Amniotic stem cell (primary cell): ENCODE measurements at regions not wholly inside any gene's neighbourhood (a gene's known extent, or its start where the extent isn't known, plus 50 kb on each side); places are given as distances from the start of the nearest gene placed in this dataset.
A peak's percentile ranks its signal among the peaks of the same experiment; 100 is the strongest.
"Not testable (repeated sequence)": the region's sequence is repeated elsewhere in the genome, so short reads cannot be mapped to it uniquely, and the experiment has no call there.

Source experiments
- DNase-seq: peaks from one replicate; lab custom pipeline; 2025; lab: John Stamatoyannopoulos, UW

GRCh38 chr9:714675-715074 lies 126.8 kb upstream of the DMRT1 start:
- no peak for DNase-seq

GRCh38 chr9:715300-715699 lies 126.2 kb upstream of the DMRT1 start:
- DNase-seq, result no peak

- no peak for DNase-seq
Measured at GRCh38 chr9:715743-716400, 125.6 kb upstream of the DMRT1 start.

DNA sequence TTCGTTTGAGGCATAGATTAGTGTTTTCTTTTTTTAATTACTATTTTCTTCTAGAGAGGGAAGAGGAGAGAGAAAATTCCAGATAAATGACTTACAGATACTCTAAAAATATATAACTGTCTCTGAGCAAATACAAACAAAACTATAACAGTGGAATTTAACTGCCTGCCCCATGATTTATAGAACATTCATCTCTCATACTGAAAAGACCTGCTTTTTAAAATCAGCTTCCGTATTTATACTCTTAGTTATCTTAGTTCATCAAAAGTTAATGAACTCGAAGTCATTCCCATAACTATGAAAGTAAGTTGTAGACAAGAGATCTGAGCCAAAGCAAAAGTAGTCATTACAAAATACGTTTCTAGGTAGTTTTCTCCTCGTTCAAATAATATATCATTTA lies 123.8 kb upstream of the DMRT1 start:
- DNase-seq, result no peak

DNA sequence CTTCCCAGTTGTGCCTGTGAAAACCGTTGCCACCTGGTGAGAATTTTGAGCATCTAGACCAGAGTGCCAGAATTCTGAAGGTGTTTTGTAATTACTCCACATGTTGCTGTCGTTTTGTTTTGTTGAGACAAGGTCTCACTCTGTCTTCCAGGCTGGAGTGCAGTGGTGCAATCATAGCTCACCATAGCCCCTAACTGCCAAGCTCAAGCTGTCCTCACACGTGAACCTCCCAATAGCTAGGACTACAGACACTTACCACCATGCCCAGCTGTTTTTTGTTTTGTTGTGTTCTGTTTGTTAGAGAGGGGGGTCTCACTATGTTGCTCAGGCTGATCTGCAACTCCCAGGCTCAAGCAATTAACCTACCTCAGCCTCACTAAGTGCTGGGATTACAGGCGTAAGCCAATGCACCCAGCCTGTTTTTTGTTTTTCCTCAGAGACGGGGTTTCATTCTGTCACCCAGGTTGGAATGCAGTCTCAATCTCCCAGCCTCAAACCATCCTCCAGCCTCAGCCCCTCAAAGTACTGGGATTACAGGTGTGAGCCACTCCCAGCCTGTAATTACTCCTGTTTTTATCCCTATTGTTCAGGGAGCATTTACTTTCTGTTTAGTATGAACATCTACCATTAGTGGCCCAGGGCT lies 121.1 kb upstream of the DMRT1 start:
- no peak for DNase-seq

- DNase-seq, result no peak
Measured at GRCh38 chr9:722388-722980, 119.0 kb upstream of the DMRT1 start.

DNA sequence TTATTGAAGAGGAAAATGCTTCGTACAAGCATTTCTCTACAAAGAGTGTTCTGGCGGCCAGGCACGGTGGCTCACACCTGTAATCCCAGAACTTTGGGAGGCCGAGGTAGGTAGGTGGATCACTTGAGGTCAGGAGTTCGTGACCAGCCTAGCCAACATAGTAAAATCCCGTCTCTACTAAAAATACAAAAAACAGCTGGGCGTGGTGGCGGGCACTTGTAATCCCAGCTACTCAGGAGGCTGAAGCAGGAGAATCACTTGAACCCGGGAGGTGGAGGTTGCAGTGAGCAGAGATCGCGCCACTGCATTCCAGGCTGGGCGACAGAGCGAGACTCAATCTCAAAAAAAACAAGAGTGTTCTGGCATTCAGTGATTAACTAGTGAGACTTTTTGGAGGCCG lies 117.0 kb upstream of the DMRT1 start:
- not testable (repeated sequence) for DNase-seq

DNA sequence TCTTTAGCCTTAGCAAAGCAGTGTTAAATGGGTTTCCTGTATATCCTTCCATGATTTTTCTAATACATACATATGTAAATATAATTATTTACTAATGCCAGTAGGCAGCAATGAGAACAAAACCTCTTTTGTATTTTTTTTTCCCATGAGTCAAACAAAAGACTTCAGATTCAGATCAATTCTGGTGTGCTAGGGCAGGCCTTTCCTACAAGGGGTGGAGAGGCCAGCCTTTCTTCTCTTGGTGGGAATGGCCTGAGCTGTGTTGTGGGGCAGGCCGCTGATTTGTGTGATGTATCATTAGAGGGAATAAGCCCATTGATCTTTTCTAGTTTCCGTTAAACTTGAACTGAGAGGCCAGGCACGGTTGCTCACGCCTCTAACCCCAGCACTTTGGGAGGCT lies 115.5 kb upstream of the DMRT1 start:
- no peak for DNase-seq

GRCh38 chr9:727767-728166 lies 113.7 kb upstream of the DMRT1 start:
- DNase-seq, result no peak

- DNase-seq, result no peak
Measured at GRCh38 chr9:728535-728934, 113.0 kb upstream of the DMRT1 start.

- DNase-seq, result no peak
Measured at GRCh38 chr9:731474-731873, 110.0 kb upstream of the DMRT1 start.

GRCh38 chr9:734831-735511 lies 106.5 kb upstream of the DMRT1 start:
- peak; percentile 83 for DNase-seq

GRCh38 chr9:737400-738120 lies 103.9 kb upstream of the DMRT1 start:
- no peak for DNase-seq

GRCh38 chr9:738209-738915 lies 103.1 kb upstream of the DMRT1 start:
- peak; percentile 79 for DNase-seq

DNA sequence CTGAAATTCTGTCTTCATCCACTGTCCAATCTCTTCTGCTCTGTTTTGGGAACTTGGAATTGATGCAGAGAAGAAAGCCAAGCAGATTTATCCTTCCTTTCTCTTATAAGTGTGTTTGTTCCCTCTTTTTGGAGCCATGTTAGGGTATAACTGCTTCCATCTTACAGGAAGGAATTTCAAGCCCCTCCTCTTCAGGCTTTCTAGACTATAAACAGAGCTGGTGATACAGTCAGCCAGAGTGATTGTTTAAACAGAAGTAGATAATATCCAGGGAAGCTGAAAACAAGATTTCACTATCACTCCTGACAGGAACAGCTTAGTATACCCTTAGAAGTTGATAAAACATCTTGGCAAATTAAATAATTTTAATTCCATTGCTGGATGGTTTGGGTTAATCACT lies 102.1 kb upstream of the DMRT1 start:
- no peak for DNase-seq

- no peak for DNase-seq
Measured at GRCh38 chr9:740221-740620, 101.3 kb upstream of the DMRT1 start.

- DNase-seq, result no peak
Measured at GRCh38 chr9:742104-742503, 99.4 kb upstream of the DMRT1 start.

GRCh38 chr9:742914-743589 lies 98.4 kb upstream of the DMRT1 start:
- DNase-seq, result no peak

DNA sequence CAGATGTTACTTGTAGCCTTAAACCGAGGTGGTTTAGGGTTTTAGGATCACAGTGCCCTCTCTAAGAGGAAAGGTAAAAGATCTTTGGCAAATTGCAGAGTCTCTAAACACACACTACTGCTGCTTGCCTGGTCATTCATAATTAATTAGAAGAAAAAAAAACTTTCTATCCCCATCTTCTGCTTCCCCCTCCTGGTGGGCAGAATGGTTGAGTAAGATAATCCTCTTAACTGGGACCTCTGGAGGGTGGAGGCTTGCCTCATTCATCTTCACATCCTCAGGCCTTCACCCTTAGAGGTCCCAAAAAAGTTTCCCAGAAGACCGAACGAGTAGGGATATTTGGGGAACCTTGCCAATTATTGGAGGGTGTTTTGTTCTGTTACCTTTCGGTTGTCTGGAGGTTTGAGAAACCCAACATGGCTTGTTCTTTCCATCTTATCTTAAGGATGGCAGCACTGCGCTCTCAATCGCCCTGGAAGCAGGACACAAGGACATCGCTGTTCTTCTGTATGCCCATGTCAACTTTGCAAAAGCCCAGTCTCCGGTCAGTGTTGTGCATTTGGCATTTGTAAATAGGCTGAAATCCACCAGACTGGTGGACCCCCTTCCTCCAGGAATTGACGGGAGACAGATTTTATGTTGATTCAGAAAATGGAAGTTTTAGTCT lies 97.3 kb upstream of the DMRT1 start:
- no peak for DNase-seq

DNA sequence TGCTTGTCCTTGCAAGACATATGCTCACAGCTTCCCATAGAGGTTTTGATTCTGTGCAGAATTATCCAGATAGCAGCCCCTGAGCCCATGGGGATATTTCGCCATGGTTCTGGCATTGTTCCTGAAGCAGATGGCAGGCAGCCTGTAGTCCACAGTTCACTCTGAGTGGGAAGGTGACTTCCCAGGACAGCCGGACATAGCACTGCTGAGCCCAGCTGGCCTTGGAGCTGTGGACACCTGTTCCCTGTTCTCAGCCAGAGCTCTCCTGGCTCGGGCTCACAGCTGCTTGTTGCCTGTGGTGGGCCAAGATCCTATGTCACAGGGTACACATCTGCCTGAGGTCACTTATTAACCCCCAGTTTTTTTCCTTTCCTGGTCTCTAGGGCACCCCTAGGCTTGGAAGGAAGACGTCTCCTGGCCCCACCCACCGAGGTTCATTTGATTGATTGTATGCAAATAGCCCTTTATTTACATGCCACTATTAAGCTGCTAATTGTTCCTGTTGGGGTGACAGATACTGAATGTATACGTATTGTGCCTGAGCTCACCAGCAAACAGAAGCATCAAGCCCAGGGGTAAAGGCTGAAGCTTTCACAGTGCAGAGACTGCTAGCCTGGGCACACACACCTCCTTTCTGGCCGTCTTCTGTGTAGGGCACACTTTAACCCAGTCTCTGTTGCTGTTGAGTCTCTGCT lies 96.6 kb upstream of the DMRT1 start:
- no peak for DNase-seq
